H9 (cell line): ENCODE measurements at regions not wholly inside any gene's neighbourhood (a gene's known extent, or its start where the extent isn't known, plus 50 kb on each side); places are given as distances from the start of the nearest gene placed in this dataset.

Source experiments
- DNase-seq: peaks from one replicate; pipeline ENCODE4 v3.0.0-alpha.2; 2017
- H2AFZ ChIP-seq: one replicate; pipeline ENCODE4 v1.6.1; 2013; ENCODE audit warnings: mild to moderate bottlenecking, low read length, control low read depth, moderate library complexity
- H2AK5ac ChIP-seq: 2 replicates; pipeline ENCODE4 v1.6.1; 2013; ENCODE audit warnings: low read length, control low read depth, mixed read lengths; ENCODE audit not compliant: insufficient read length
- H2BK120ac ChIP-seq: one replicate; pipeline ENCODE4 v1.6.1; 2013; ENCODE audit warnings: low read depth, mild to moderate bottlenecking, low read length, control low read depth, inconsistent platforms; ENCODE audit not compliant: poor library complexity, severe bottlenecking
- H2BK12ac ChIP-seq: 2 replicates; pipeline ENCODE4 v1.6.1; 2013; ENCODE audit warnings: low read length, control low read depth, mixed read lengths, low read depth; ENCODE audit not compliant: insufficient read length
- H2BK15ac ChIP-seq: 2 replicates; pipeline ENCODE4 v1.6.1; 2013; ENCODE audit warnings: low read depth, low read length, control low read depth
- H2BK20ac ChIP-seq: one replicate; pipeline ENCODE4 v1.6.1; 2013; ENCODE audit warnings: low read depth, mild to moderate bottlenecking, low read length, control low read depth, inconsistent platforms; ENCODE audit not compliant: poor library complexity, severe bottlenecking
- H2BK5ac ChIP-seq: 2 replicates; pipeline ENCODE4 v1.6.1; 2013; ENCODE audit warnings: low read length, control low read depth, mixed read lengths; ENCODE audit not compliant: insufficient read length
- H3K14ac ChIP-seq: 2 replicates; pipeline ENCODE4 v1.6.1; 2013; ENCODE audit warnings: low read length, control low read depth; ENCODE audit not compliant: insufficient read depth
- H3K18ac ChIP-seq: 2 replicates; pipeline ENCODE4 v1.6.1; 2013; ENCODE audit warnings: low read depth, mild to moderate bottlenecking, mixed read lengths, low read length, control low read depth; ENCODE audit not compliant: insufficient read length
- H3K23ac ChIP-seq: 2 replicates; pipeline ENCODE4 v1.6.1; 2013; ENCODE audit warnings: low read length, control low read depth, mixed read lengths, low read depth; ENCODE audit not compliant: insufficient read length
- H3K23me2 ChIP-seq: 2 replicates; pipeline ENCODE4 v1.6.1; 2013; ENCODE audit warnings: low read depth, mild to moderate bottlenecking, mixed read lengths, low read length, control low read depth; ENCODE audit not compliant: insufficient read length, poor library complexity, severe bottlenecking
- H3K27ac ChIP-seq: 2 replicates; pipeline ENCODE4 v1.5.1; 2013; ENCODE audit warnings: low read length, control low read depth, mixed read lengths, low read depth; ENCODE audit not compliant: insufficient read length
- H3K27me3 ChIP-seq: 2 replicates; pipeline ENCODE4 v1.6.1; 2013; ENCODE audit warnings: low read length, control low read depth, inconsistent platforms; ENCODE audit not compliant: insufficient read depth
- H3K4ac ChIP-seq: 2 replicates; pipeline ENCODE4 v1.6.1; 2013; ENCODE audit warnings: low read depth, mild to moderate bottlenecking, control low read depth, inconsistent platforms, low read length, moderate library complexity
- H3K4me1 ChIP-seq: 2 replicates; pipeline ENCODE4 v1.6.1; 2013; ENCODE audit warnings: low read length, control low read depth, inconsistent platforms; ENCODE audit not compliant: insufficient read depth
- H3K4me2 ChIP-seq: 2 replicates; pipeline ENCODE4 v1.6.1; 2013; ENCODE audit warnings: low read length, control low read depth, mixed read lengths; ENCODE audit not compliant: insufficient read length, insufficient read depth
- H3K56ac ChIP-seq: 2 replicates; pipeline ENCODE4 v1.6.1; 2013; ENCODE audit warnings: low read depth, mild to moderate bottlenecking, mixed read lengths, low read length, control low read depth; ENCODE audit not compliant: insufficient read length
- H3K79me1 ChIP-seq: 2 replicates; pipeline ENCODE4 v1.6.1; 2013; ENCODE audit warnings: low read depth, mild to moderate bottlenecking, moderate library complexity, low read length, control low read depth, inconsistent platforms; ENCODE audit not compliant: insufficient read depth, poor library complexity, severe bottlenecking
- H3K79me2 ChIP-seq: 2 replicates; pipeline ENCODE4 v1.6.1; 2013; ENCODE audit warnings: low read length, control low read depth, inconsistent platforms; ENCODE audit not compliant: insufficient read depth
- H3K9ac ChIP-seq: 2 replicates; pipeline ENCODE4 v1.6.1; 2013; ENCODE audit warnings: low read length, control low read depth, mixed read lengths; ENCODE audit not compliant: insufficient read length; ENCODE audit errors: extremely low read depth
- H3K9me3 ChIP-seq: one replicate; pipeline ENCODE4 v1.6.1; 2013; ENCODE audit warnings: low read depth, low read length, inconsistent platforms; ENCODE audit not compliant: control insufficient read depth
- H3T11ph ChIP-seq: one replicate; pipeline ENCODE4 v1.6.1; 2013; ENCODE audit warnings: mild to moderate bottlenecking, low read length, control low read depth, inconsistent platforms
- H4K20me1 ChIP-seq: one replicate; pipeline ENCODE4 v1.6.1; 2013; ENCODE audit not compliant: control insufficient read depth, insufficient read length, insufficient read depth
- H4K5ac ChIP-seq: 2 replicates; pipeline ENCODE4 v1.6.1; 2013; ENCODE audit warnings: low read depth, mild to moderate bottlenecking, mixed read lengths, low read length, control low read depth; ENCODE audit not compliant: insufficient read length
- H4K8ac ChIP-seq: replicated peaks from 2 replicates; pipeline ENCODE4 v1.6.1; 2013; ENCODE audit warnings: low read length, control low read depth, mixed read lengths, low read depth; ENCODE audit not compliant: insufficient read length
- H4K91ac ChIP-seq: 2 replicates; pipeline ENCODE4 v1.6.1; 2013; ENCODE audit warnings: low read depth, mild to moderate bottlenecking, moderate library complexity, mixed read lengths, low read length, control low read depth; ENCODE audit not compliant: insufficient read length
- H3K27ac Mint-ChIP-seq, 3 experiments: 2 replicates in 2 of 3; 3 replicates in 1 of 3; pipeline ENCODE4 v1.8.0; 2020 to 2021; ENCODE audit warnings: mixed read lengths in 3 of 3, mild to moderate bottlenecking in 1 of 3, moderate library complexity in 1 of 3
- H3K27me3 Mint-ChIP-seq: 2 replicates; pipeline ENCODE4 v1.8.0; 2021; ENCODE audit warnings: low read depth, mild to moderate bottlenecking, moderate library complexity, mixed read lengths
- H3K36me3 Mint-ChIP-seq, 3 experiments: 2 replicates in 2 of 3; 3 replicates in 1 of 3; pipeline ENCODE4 v1.8.0; 2020 to 2021; ENCODE audit warnings: low read depth in 3 of 3, mixed read lengths in 3 of 3; ENCODE audit not compliant: insufficient read depth in 1 of 3
- H3K4me1 Mint-ChIP-seq, 2 experiments: 2 replicates each; pipeline ENCODE4 v1.8.0; 2020; ENCODE audit warnings: mixed read lengths in 2 of 2
- H3K4me3 Mint-ChIP-seq, 2 experiments: 2 replicates in 1 of 2; 3 replicates in 1 of 2; pipeline ENCODE4 v1.8.0; 2020 to 2021; ENCODE audit warnings: mild to moderate bottlenecking in 2 of 2, mixed read lengths in 2 of 2, moderate library complexity in 1 of 2
- H3K9me3 Mint-ChIP-seq, 2 experiments: 2 replicates in 1 of 2; 3 replicates in 1 of 2; pipeline ENCODE4 v1.8.0; 2020; ENCODE audit warnings: mild to moderate bottlenecking in 2 of 2, mixed read lengths in 2 of 2, moderate library complexity in 1 of 2
- CTCF ChIP-seq: fragments of 200-600 bp; sonication (generic); conservative IDR thresholded peaks from 3 replicates; pipeline ENCODE4 v1.8.0; 2021; ENCODE audit warnings: antibody characterized with exemption, mild to moderate bottlenecking
- WGBS: extraction: QIAGEN DNeasy Blood & Tissue Kit; methylation state at CpG from one replicate; pipeline ENCODE4 v1.1.7; 2013; ENCODE audit warnings: missing lambda C conversion rate, low lambda C conversion rate, mixed read lengths; ENCODE audit not compliant: insufficient read length; ENCODE audit errors: extremely low coverage; 5-methylcytosine and 5-hydroxymethylcytosine counted together

- TF ChIP-seq CTCF, result no peak
- Histone ChIP-seq H3K23me2 (no peaks in the 10 kb centered on the region), H4K20me1 (no peaks in the 10 kb centered on the region), H2BK15ac (no peak overlapping the region), H2BK12ac (no peak overlapping the region), H2BK20ac (no peak overlapping the region), H2BK120ac (no peak overlapping the region), H2AFZ (no peak overlapping the region), H3K56ac (no peak overlapping the region), H3K79me2 (no peaks in the 10 kb centered on the region), H3K4ac (no peak overlapping the region), H3K4me2 (no peak overlapping the region), H3K14ac (no peak overlapping the region), H3K79me1 (no peaks in the 10 kb centered on the region), H3K27ac (no peak overlapping the region), H4K91ac (no peak overlapping the region), H3T11ph (no peak overlapping the region), H4K8ac (no peak overlapping the region), H3K23ac (no peak overlapping the region), H3K4me1 (no peaks in the 10 kb centered on the region), H2BK5ac (no peak overlapping the region), H4K5ac (no peak overlapping the region), H3K27me3 (no peaks in the 10 kb centered on the region), H2AK5ac (no peak overlapping the region), H3K9me3 (no peaks in the 10 kb centered on the region), H3K9ac (no peak overlapping the region), H3K18ac (no peak overlapping the region)
- Mint-ChIP-seq H3K9me3 (no peaks in the 10 kb centered on the region), H3K27me3 (no peaks in the 10 kb centered on the region), H3K27ac (no peak overlapping the region; a peak in 1 of 7 replicates), H3K36me3 (no peaks in the 10 kb centered on the region), H3K4me1 (no peaks in the 10 kb centered on the region), H3K4me3 (no peak overlapping the region)
- WGBS, result no CpG with 5 or more reads among the region's 2 CpGs
- no peak for DNase-seq
Observed at GRCh38 chr13:68078469-68078868, 848.3 kb upstream of the PCDH9 start.
